ENCODE measurements at regions not wholly inside any gene's neighbourhood (a gene's known extent, or its start where the extent isn't known, plus 50 kb on each side); places are given as distances from the start of the nearest gene placed in this dataset.
"Not testable (repeated sequence)": the region's sequence is repeated elsewhere in the genome, so short reads cannot be mapped to it uniquely, and the experiment has no call there.

GRCh38 chr15:26222781-26223180 lies 359.7 kb upstream of the ATP10A start:
- Histone ChIP-seq H3K4me1 (ENCODE audit: control insufficient read depth in 2 of 2, insufficient read depth in 2 of 2, low read length in 2 of 2) (no peaks in the 10 kb centered on the region), H2AFZ (ENCODE audit: insufficient read depth, low read depth, low read length, poor library complexity, severe bottlenecking) (no peak overlapping the region), H3K9ac (ENCODE audit: low read length) (no peak overlapping the region), H3K79me2 (ENCODE audit: control insufficient read depth, insufficient read depth, low read length) (no peaks in the 10 kb centered on the region), H3K4me3 (ENCODE audit: control extremely low read depth in 1 of 5, extremely low read depth in 1 of 5, insufficient read depth in 1 of 5, low read depth in 2 of 5, low read length in 4 of 5) (no peak overlapping the region), H4K20me1 (ENCODE audit: control insufficient read depth, insufficient read depth, low read length, poor library complexity, severe bottlenecking) (no peaks in the 10 kb centered on the region), H3K36me3 (replicated peaks in 1 of 2; ENCODE audit: control extremely low read depth in 1 of 2, control insufficient read depth in 1 of 2, extremely low read depth in 1 of 2, insufficient read depth in 2 of 2, low read length in 1 of 2) (no peaks in the 10 kb centered on the region), H3K4me2 (replicated peaks; ENCODE audit: low read depth, low read length, poor library complexity, severe bottlenecking) (no peak overlapping the region), H3K27me3 (replicated peaks in 1 of 4; ENCODE audit: control extremely low read depth in 1 of 4, control insufficient read depth in 3 of 4, insufficient read depth in 4 of 4, low read length in 3 of 4) (no peaks in the 10 kb centered on the region), H3K27ac (ENCODE audit: low read length in 2 of 2) (no peak overlapping the region), H3K9me3 (ENCODE audit: control extremely low read depth in 1 of 3, control insufficient read depth in 2 of 3, insufficient read depth in 1 of 3, low read length in 2 of 3) (peaks cover 0 to 5% (median 5%) of the 10 kb centered on the region in 3 donors)
- intact Hi-C loops (cut with micrococcal nuclease): no loop called here
- ATAC-seq (ENCODE audit: low read depth) (no peak), DNase-seq (no peak)
- 73% methylated on average over 2 of the region's 3 CpGs for WGBS (ENCODE audit: insufficient coverage)
- H3K4me1 Mint-ChIP-seq: no peaks in the 10 kb centered on the region
- H3K27ac Mint-ChIP-seq: no peak overlapping the region
- CTCF ChIA-PET: no interaction called here
- H3K9me3 Mint-ChIP-seq (ENCODE audit: insufficient read depth): peaks cover 4% of the 10 kb centered on the region
- no peaks in the 10 kb centered on the region for H3K27me3 Mint-ChIP-seq
- H3K4me3 Mint-ChIP-seq: no peak overlapping the region
- no peak for TF ChIP-seq EZH2 (IDR thresholded peaks at IDR 0.05; ENCODE audit: borderline replicate concordance, insufficient read depth, low read depth, low read length, poor library complexity, severe bottlenecking)
- TF ChIP-seq CTCF (IDR thresholded peaks at IDR 0.05): no peak
- POLR2A ChIA-PET: no interaction called here

GRCh38 chr15:26217043-26217442 lies 353.9 kb upstream of the ATP10A start:
- H3K27ac Mint-ChIP-seq; H3K4me3 ChIP-seq (ENCODE audit: control extremely low read depth in 1 of 5, extremely low read depth in 1 of 5, insufficient read depth in 1 of 5, low read depth in 2 of 5, low read length in 4 of 5); H3K4me3 Mint-ChIP-seq; H3K4me1 Mint-ChIP-seq; CTCF ChIA-PET; H3K4me1 ChIP-seq (ENCODE audit: control insufficient read depth in 2 of 2, insufficient read depth in 2 of 2, low read length in 2 of 2); H3K36me3 ChIP-seq (replicated peaks in 1 of 2; ENCODE audit: control extremely low read depth in 1 of 2, control insufficient read depth in 1 of 2, extremely low read depth in 1 of 2, insufficient read depth in 2 of 2, low read length in 1 of 2); H3K27me3 ChIP-seq (replicated peaks in 1 of 4; ENCODE audit: control extremely low read depth in 1 of 4, control insufficient read depth in 3 of 4, insufficient read depth in 4 of 4, low read length in 3 of 4); intact Hi-C loops (cut with micrococcal nuclease); H3K4me2 ChIP-seq (replicated peaks; ENCODE audit: low read depth, low read length, poor library complexity, severe bottlenecking); H3K9me3 ChIP-seq (ENCODE audit: control extremely low read depth in 1 of 3, control insufficient read depth in 2 of 3, insufficient read depth in 1 of 3, low read length in 2 of 3); H3K9ac ChIP-seq (ENCODE audit: low read length); H3K9me3 Mint-ChIP-seq (ENCODE audit: insufficient read depth); H3K79me2 ChIP-seq (ENCODE audit: control insufficient read depth, insufficient read depth, low read length); ATAC-seq (ENCODE audit: low read depth); H2AFZ ChIP-seq (ENCODE audit: insufficient read depth, low read depth, low read length, poor library complexity, severe bottlenecking); DNase-seq; H4K20me1 ChIP-seq (ENCODE audit: control insufficient read depth, insufficient read depth, low read length, poor library complexity, severe bottlenecking); POLR2A ChIA-PET; H3K27me3 Mint-ChIP-seq; H3K27ac ChIP-seq (ENCODE audit: low read length in 2 of 2): not testable (repeated sequence)
- whole genome bisulfite sequencing (ENCODE audit: insufficient coverage): no CpG with 5 or more reads among the region's 2 CpGs
